EH (cell line): ENCODE measurements at regions not wholly inside any gene's neighbourhood (a gene's known extent, or its start where the extent isn't known, plus 50 kb on each side); places are given as distances from the start of the nearest gene placed in this dataset.
"Not testable (repeated sequence)": the region's sequence is repeated elsewhere in the genome, so short reads cannot be mapped to it uniquely, and the experiment has no call there.

Experiments used
- DNase-seq: peaks from one replicate; pipeline ENCODE4 v3.0.0-alpha.2; 2015; ENCODE audit warnings: low read depth

GRCh38 chr1:147348592-147348991 is 106.1 kb downstream of the CHD1L start:
- DNase-seq: not testable (repeated sequence)

GRCh38 chr1:147349533-147349932 is 107.0 kb downstream of the CHD1L start:
- DNase-seq: no peak

GRCh38 chr1:147351140-147351835 is 108.8 kb downstream of the CHD1L start:
- DNase-seq: no peak

- no peak for DNase-seq
Observed at GRCh38 chr1:147377263-147378246, 135.1 kb downstream of the CHD1L start.

- DNase-seq: no peak
Observed at GRCh38 chr1:147379889-147380288, 137.4 kb downstream of the CHD1L start.

- DNase-seq: no peak
Observed at GRCh38 chr1:147384804-147385203, 142.3 kb downstream of the CHD1L start.

- DNase-seq: no peak
Observed at GRCh38 chr1:147388969-147389368, 146.5 kb downstream of the CHD1L start.

GRCh38 chr1:147389532-147390184 is 147.2 kb downstream of the CHD1L start:
- peak; percentile 66 for DNase-seq

- no peak for DNase-seq
Observed at GRCh38 chr1:147390185-147390542, 147.7 kb downstream of the CHD1L start.

GRCh38 chr1:147391114-147391513 is 148.6 kb downstream of the CHD1L start:
- DNase-seq: no peak

- DNase-seq: not testable (repeated sequence)
Observed at GRCh38 chr1:147402326-147403045, 138.8 kb upstream of the BCL9 start.

- DNase-seq: not testable (repeated sequence)
Observed at GRCh38 chr1:147404344-147404743, 137.0 kb upstream of the BCL9 start.

GRCh38 chr1:147409886-147410285 is 131.4 kb upstream of the BCL9 start:
- DNase-seq: no peak

GRCh38 chr1:147413110-147413605 is 128.1 kb upstream of the BCL9 start:
- no peak for DNase-seq

- no peak for DNase-seq
Observed at GRCh38 chr1:147414505-147415163, 126.7 kb upstream of the BCL9 start.

GRCh38 chr1:147417024-147417423 is 124.3 kb upstream of the BCL9 start:
- no peak for DNase-seq

- not testable (repeated sequence) for DNase-seq
Observed at GRCh38 chr1:147423100-147423827, 118.0 kb upstream of the BCL9 start.

- DNase-seq: no peak
Observed at GRCh38 chr1:147434921-147435320, 106.4 kb upstream of the BCL9 start.

- DNase-seq: no peak
Observed at GRCh38 chr1:147444381-147444780, 96.9 kb upstream of the BCL9 start.

- DNase-seq: no peak
Observed at GRCh38 chr1:147451628-147452027, 89.7 kb upstream of the BCL9 start.

GRCh38 chr1:147452809-147453208 is 88.5 kb upstream of the BCL9 start:
- DNase-seq: no peak
